ENCODE measurements at regions not wholly inside any gene's neighbourhood (a gene's known extent, or its start where the extent isn't known, plus 50 kb on each side); places are given as distances from the start of the nearest gene placed in this dataset.

DNA sequence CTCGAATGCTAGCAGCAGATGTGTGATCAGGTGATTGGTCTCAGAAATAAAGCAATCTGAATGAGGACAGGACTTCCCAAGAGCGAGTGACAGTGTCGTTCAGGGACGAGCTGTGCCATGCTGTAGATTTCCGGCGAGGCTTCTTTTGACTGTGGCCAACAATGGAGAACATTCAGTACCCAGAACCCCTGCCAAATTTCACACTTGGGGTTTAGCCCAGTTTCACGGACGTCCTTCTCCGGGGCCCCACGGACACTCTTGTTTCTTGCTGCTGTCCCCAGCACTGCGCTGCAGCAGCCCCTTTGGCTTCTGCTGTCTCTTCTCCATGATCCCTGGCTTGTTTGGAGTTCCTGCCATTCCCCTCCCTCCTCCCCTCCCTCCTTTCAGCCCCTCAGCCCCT lies 115.1 kb upstream of the GRAMD1B start:
- H3K4me3 ChIP-seq (ENCODE audit: low read depth, low read length): no peak overlapping the region
- TF ChIP-seq, protein P1, sequence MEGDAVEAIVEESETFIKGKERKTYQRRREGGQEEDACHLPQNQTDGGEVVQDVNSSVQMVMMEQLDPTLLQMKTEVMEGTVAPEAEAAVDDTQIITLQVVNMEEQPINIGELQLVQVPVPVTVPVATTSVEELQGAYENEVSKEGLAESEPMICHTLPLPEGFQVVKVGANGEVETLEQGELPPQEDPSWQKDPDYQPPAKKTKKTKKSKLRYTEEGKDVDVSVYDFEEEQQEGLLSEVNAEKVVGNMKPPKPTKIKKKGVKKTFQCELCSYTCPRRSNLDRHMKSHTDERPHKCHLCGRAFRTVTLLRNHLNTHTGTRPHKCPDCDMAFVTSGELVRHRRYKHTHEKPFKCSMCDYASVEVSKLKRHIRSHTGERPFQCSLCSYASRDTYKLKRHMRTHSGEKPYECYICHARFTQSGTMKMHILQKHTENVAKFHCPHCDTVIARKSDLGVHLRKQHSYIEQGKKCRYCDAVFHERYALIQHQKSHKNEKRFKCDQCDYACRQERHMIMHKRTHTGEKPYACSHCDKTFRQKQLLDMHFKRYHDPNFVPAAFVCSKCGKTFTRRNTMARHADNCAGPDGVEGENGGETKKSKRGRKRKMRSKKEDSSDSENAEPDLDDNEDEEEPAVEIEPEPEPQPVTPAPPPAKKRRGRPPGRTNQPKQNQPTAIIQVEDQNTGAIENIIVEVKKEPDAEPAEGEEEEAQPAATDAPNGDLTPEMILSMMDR (IDR thresholded peaks at IDR 0.05; ENCODE audit: low read depth, low read length): no peak

DNA sequence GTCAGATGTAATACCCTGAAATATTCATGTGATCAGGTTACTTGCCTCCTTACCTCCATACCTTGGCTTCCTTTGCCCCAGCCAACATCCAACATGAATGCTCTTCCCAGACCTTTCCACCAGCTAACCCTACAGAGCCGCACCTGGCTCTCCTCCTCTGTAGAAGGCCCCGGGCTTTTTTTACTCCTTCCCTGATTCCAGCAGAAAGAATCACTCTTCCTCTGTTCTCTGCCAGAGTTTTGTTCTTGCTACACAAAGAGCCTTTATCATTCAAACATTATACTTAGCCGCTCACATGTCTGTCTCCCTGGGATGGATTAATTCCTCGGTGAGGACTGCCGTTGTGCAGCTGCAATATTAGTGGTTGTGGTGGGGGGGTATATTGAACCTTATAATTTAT lies 116.8 kb upstream of the GRAMD1B start:
- H3K4me3 ChIP-seq (ENCODE audit: low read depth, low read length): no peak overlapping the region
- TF ChIP-seq, protein P1 (IDR thresholded peaks at IDR 0.05; ENCODE audit: low read depth, low read length): no peak

DNA sequence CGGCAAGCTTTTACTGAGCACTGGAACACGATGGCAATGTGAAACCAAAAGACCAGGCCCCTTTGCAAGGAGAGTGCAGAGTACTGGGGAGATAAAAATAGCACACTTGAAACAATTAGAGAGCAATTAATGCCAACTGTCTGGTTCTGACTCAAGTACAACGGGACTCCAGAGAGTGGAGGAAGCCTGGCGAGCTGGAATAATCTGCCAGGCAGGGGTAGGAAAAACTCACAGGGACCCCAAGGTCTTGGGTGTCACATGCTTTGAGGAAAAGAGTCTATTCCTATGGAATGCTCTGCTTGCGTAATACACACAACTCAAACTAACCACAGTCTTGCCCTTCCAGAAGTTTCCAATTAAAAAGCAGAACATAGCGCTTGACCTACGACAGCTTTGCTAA lies 113.0 kb upstream of the CLMP start:
- no peak overlapping the region for H3K4me3 ChIP-seq (ENCODE audit: low read depth, low read length)
- TF ChIP-seq, protein P1 (IDR thresholded peaks at IDR 0.05; ENCODE audit: low read depth, low read length): no peak

DNA sequence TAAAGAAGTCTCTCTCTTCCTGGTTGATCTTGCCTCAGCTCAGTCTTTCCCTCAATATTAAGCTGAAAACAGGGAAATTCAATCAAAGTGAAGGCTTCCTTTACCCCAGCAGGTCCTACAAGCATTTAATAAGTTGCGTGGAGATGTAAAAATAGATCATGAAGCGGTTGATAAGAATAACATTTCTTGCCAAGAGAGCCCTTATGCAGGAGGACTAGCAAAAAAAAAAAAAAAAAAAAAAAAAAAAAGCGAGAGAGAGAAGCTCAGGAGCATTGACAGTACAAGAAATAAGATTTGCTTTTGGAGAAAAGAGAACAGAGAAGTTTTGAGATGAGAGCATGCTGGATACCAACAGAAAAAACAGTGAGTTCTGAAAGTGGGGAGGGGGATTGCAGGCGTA lies 112.2 kb upstream of the CLMP start:
- H3K4me3 ChIP-seq (ENCODE audit: low read depth, low read length): no peak overlapping the region
- TF ChIP-seq, protein P1 (IDR thresholded peaks at IDR 0.05; ENCODE audit: low read depth, low read length): no peak

DNA sequence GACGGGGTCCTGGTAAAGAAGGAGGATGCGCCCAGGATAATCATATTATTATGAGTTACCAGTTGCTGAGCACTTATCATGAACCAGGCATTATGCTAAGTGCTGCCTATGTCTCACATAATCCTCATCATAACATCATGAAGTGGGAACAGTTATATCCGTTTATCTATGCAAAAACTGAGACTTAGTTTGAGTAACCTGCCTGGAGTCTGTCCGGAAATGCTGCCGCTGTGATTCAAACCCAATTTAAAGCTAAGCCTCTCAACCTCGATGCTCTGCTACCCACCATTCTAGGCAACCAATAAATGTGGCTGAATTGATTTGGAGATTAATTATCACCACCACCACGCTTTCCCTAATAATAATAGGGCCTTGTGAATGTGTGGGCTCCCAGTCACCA lies 111.5 kb upstream of the CLMP start:
- no peak overlapping the region for H3K4me3 ChIP-seq (ENCODE audit: low read depth, low read length)
- TF ChIP-seq, protein P1 (IDR thresholded peaks at IDR 0.05; ENCODE audit: low read depth, low read length): no peak

DNA sequence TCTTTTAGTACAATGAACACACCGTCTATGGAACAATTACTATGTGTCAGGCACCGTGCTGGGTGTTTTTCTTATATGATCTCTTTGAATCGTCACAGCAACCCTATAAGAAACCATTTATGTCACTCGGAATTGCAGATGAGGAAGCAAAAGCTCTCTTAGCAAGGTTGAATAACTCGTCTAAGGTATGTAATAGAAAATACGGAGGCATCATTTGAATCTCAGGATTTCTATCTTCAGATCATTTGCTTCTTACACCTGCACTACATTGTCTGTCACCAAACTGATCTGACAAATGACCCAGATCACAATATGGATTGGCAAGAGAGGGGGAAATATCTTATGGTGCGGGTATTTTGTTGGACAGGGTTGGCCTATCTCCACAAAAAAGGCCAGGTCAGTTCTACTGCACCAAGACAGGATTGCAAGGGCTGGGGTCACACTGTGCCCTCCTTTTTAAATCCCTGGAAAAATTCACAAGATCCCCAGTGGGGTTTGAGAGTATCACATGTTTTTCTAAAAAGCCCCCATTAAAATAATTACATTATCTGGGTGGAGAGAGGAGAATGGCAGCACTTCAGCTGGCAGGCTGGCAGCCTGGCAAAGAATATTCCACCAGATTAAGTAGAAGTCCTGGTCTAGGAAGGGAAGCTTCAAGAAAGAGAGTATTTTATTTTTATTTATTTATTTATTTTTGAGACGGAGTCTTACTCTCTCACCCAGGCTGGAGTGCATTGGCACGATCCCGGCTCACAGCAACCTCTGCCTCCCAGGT lies 110.7 kb upstream of the CLMP start:
- TF ChIP-seq, protein P1 (IDR thresholded peaks at IDR 0.05; ENCODE audit: low read depth, low read length): no peak
- H3K4me3 ChIP-seq (ENCODE audit: low read depth, low read length): no peak overlapping the region

DNA sequence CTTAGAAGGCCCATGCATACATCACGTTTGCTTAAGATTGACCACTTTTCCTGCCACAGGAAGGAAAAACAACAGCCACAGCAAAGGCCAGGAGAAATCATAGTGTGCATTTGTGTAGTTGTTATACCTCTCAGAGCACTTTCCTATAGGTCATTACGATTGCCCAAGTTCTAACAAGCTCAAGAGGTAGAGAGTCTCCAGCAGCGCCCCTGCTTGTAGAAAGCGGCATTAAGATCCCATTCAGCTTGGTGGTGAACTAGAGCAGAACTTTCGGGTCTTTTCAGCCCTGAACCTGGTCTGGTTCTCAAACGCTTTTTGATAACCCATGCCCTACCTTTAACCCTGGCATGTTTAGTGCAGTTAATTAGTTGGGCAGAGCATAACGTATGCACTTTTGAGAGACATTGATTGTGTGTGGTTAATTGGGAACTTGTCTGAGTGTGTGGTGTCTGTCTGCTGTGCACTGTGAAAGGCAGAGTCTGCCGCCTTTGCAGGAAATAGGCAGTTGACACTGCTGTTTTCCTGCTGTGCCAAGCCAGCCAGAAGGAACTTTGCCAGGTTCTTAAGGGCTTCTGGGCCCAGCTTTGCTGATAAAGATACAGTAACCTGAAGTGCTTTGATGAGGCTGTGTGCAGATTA lies 109.9 kb upstream of the CLMP start:
- no peak overlapping the region for H3K4me3 ChIP-seq (ENCODE audit: low read depth, low read length)
- TF ChIP-seq, protein P1 (IDR thresholded peaks at IDR 0.05; ENCODE audit: low read depth, low read length): no peak
